HG03558 (cell line): ENCODE measurements at regions not wholly inside any gene's neighbourhood (a gene's known extent, or its start where the extent isn't known, plus 50 kb on each side); places are given as distances from the start of the nearest gene placed in this dataset.
A peak's percentile ranks its signal among the peaks of the same experiment; 100 is the strongest.
"Not testable (repeated sequence)": the region's sequence is repeated elsewhere in the genome, so short reads cannot be mapped to it uniquely, and the experiment has no call there.

Source experiments
- ATAC-seq: cut with Tn5 transposase; IDR thresholded peaks from one replicate; pipeline ENCODE4 v1.9.1; 2021; ENCODE audit warnings: moderate number of reproducible peaks; ENCODE audit not compliant: unreplicated experiment; ENCODE audit errors: extremely low read depth

GRCh38 chr6:119862719-119863118 is 513.2 kb upstream of the MAN1A1 start:
- ATAC-seq, result no peak

- no peak for ATAC-seq
Measured at GRCh38 chr6:119858901-119859300, 509.3 kb upstream of the MAN1A1 start.

GRCh38 chr6:119856136-119856535 is 506.6 kb upstream of the MAN1A1 start:
- ATAC-seq, result peak; percentile 77

- no peak for ATAC-seq
Measured at GRCh38 chr6:119848696-119849095, 499.1 kb upstream of the MAN1A1 start.

GRCh38 chr6:119845161-119845560 is 495.6 kb upstream of the MAN1A1 start:
- ATAC-seq, result no peak

GRCh38 chr6:119844387-119844786 is 494.8 kb upstream of the MAN1A1 start:
- ATAC-seq, result no peak

- ATAC-seq, result no peak
Measured at GRCh38 chr6:119842191-119842590, 492.6 kb upstream of the MAN1A1 start.

GRCh38 chr6:119838043-119838442 is 488.5 kb upstream of the MAN1A1 start:
- no peak for ATAC-seq

- ATAC-seq, result no peak
Measured at GRCh38 chr6:119834418-119834817, 484.9 kb upstream of the MAN1A1 start.

- ATAC-seq, result no peak
Measured at GRCh38 chr6:119832411-119832810, 482.9 kb upstream of the MAN1A1 start.

GRCh38 chr6:119830494-119831295 is 481.1 kb upstream of the MAN1A1 start:
- no peak for ATAC-seq

- no peak for ATAC-seq
Measured at GRCh38 chr6:119830069-119830468, 480.5 kb upstream of the MAN1A1 start.

GRCh38 chr6:119829499-119829898 is 479.9 kb upstream of the MAN1A1 start:
- not testable (repeated sequence) for ATAC-seq

GRCh38 chr6:119829006-119829405 is 479.4 kb upstream of the MAN1A1 start:
- no peak for ATAC-seq

GRCh38 chr6:119821380-119821779 is 471.8 kb upstream of the MAN1A1 start:
- no peak for ATAC-seq

GRCh38 chr6:119818876-119819275 is 469.3 kb upstream of the MAN1A1 start:
- no peak for ATAC-seq

- ATAC-seq, result no peak
Measured at GRCh38 chr6:119814609-119815400, 465.2 kb upstream of the MAN1A1 start.

- no peak for ATAC-seq
Measured at GRCh38 chr6:119802464-119802863, 452.9 kb upstream of the MAN1A1 start.

- ATAC-seq, result no peak
Measured at GRCh38 chr6:119801056-119801455, 451.5 kb upstream of the MAN1A1 start.

- ATAC-seq, result no peak
Measured at GRCh38 chr6:119800526-119800925, 451.0 kb upstream of the MAN1A1 start.
